Activated T-cell treated with anti-CD3 and anti-CD28 coated beads for 1 hour (primary cell): ENCODE measurements at regions not wholly inside any gene's neighbourhood (a gene's known extent, or its start where the extent isn't known, plus 50 kb on each side); places are given as distances from the start of the nearest gene placed in this dataset.

Source experiments
- DNase-seq: peaks from one replicate; pipeline ENCODE4 v3.0.0-alpha.2; 2020; ENCODE audit warnings: low read depth

DNA sequence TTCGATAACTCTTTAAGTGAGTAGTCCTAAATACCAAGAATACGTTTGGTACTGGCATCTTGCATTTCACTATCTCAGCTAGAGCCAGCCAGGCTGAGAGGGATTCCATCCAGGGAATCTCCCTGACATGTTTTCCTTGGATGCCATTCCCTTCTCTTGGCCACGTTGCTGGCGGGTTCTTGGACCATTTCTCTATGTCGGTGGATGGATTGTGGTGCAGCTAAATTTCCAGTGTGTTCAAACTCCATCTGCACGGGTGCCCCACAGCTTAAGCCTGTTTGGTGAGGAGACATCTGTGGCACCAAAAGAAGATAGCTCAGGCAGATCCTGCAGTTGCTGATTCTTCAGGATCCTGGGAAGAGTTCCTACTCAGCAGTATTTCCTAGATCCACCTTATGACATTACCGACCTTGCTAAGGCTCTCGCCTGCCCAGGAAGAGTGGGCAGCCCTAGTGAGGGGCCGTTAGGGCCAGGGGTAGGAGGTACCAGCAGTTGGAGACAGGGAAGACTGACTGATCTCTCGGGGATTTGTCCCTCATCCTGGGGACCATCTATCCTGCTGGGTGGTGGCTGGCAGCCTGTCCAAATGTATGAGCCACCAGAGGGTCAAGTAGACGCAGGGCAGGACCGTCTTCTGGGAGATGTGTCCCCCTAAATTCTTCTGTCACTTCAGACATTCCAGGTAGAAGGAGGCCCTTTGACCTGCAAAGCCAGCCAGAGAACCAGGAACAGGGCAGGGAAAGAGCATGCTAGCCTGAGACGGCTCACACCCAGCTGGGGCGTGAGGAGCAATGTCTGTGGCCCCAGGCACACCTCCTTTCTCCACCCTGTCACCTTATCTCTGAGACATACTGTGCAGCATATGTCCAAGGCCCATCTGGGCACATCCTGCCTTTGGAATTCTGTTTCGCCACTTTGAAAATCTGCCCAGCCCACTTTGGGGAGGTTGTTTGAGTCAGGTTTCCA is 72.6 kb upstream of the CAPRIN2 start:
- DNase-seq = no peak

DNA sequence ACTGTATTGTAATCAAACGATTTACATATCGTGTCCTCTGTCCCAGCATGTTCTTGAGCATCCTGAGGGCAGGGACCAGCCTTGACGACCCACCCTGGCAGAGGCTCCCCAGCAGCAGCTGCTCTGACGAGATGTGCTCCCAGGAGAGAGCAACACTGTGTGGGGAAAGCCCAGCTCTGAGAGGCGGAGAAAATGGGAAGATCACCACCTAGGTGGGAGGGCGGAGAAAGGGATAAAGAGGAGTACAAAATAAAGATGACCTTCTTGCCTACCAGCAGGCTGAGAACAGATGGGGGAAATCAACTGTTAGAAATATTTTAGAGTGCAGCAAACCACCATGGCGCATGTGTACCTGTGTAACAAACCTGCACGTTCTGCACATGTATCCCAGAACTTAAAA is 71.5 kb upstream of the CAPRIN2 start:
- DNase-seq = no peak

DNA sequence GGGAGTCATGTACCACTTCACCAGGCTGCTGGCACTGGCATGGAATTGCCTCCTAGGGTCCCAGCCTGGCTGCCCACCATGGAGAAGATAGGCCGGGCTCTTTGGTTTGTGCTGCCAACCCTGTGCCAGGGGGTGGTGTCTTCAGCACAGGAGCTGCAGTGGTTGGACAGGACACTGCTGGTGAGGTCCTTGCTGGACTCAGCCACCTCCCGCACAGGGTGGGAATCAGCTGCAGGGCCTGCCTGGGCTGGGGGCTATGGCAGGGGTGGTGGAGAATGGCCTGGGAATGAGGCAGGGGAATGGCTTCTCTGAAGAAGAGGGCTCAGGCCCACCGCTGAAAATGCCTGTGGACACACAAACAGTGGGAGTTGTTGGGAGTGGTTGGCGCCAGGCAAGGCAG is 70.6 kb upstream of the CAPRIN2 start:
- no peak for DNase-seq

- DNase-seq = no peak
These were observed 69.6 kb upstream of the CAPRIN2 start for GRCh38 chr12:30824311-30824710.

DNA sequence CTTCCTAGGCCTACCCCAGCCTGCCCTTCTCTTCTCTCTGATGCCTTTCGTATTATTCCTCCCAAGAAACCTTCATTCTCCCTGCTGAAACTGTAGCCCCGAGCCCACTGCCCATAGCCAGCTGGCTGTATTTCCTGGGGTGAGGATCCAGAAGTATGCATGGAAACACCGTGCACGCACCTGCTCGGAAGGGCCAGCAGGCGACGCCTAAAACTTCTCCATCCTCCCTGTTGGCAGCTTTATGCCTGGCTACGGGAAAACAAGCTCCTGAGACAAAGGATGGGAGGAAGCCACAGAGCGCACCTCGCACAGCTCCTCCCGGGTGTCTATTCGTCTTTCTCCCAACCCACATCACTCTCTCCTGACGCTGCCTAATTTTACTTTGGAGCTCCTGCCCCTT is 69.0 kb upstream of the CAPRIN2 start:
- DNase-seq = no peak

GRCh38 chr12:30823156-30823699 is 68.5 kb upstream of the CAPRIN2 start:
- DNase-seq = peak; percentile 6

GRCh38 chr12:30822385-30823155 is 67.8 kb upstream of the CAPRIN2 start:
- peak; percentile 10 for DNase-seq

DNA sequence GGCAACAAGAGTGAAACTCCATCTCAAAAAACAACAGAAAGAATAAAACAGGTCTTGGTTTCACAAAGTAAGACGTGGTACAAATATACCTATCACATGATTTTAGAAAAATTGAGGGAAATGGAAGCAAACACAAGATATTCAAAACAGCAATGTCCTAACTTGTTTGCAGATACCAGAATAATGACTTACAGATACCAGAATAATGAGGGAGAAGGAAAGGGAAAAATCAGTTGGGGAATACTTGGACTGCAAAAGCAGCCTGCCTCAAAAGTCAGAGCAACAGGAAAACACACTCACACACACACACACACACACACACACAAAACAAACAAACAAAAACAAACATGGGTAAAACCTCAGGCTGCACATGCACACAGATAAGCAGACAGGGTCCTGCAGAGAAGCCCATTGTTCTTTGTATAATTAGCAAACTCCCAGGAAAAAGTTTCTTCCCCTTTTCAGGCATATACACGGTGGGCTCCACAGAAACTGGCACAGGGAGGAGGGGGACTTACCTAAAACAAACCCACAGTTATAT is 65.7 kb upstream of the CAPRIN2 start:
- no peak for DNase-seq

- no peak for DNase-seq
These were observed 63.8 kb upstream of the CAPRIN2 start for GRCh38 chr12:30818562-30818961.

DNA sequence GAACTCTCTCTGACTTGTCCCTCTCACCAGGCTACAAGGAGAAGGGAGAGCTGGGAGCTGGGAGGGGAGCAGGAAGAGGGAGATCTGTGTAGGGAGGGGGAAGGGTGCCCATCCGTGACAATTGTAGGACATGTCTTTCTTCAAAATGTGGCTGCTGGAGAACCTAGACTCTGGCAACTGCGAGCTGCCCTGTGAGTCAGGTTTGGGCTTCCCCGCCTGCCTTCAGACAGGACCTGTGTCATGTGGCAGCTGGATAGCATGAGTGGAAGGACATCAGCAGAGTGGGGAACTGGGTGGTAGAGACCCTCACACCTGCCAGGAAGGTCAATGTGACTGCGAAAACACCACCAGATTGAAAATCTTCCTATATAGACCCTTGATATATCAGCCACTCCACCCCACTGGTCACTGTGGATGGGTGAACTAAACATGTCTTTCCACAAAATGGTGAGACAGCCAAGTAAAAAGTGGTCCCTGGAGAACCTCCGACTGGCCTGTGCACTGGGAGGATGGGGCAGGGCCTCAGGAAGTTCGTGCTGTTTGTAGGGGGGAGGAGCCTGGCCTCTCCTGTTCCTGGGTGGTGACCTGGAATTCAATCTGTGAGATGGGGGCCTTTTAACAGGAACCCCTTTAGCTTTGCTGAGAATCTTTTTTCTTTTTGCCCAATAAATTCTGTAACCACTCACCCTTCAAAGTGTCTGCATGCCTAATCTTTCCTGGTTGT is 62.2 kb upstream of the CAPRIN2 start:
- no peak for DNase-seq

GRCh38 chr12:30814295-30814655 is 59.5 kb upstream of the CAPRIN2 start:
- DNase-seq = no peak

DNA sequence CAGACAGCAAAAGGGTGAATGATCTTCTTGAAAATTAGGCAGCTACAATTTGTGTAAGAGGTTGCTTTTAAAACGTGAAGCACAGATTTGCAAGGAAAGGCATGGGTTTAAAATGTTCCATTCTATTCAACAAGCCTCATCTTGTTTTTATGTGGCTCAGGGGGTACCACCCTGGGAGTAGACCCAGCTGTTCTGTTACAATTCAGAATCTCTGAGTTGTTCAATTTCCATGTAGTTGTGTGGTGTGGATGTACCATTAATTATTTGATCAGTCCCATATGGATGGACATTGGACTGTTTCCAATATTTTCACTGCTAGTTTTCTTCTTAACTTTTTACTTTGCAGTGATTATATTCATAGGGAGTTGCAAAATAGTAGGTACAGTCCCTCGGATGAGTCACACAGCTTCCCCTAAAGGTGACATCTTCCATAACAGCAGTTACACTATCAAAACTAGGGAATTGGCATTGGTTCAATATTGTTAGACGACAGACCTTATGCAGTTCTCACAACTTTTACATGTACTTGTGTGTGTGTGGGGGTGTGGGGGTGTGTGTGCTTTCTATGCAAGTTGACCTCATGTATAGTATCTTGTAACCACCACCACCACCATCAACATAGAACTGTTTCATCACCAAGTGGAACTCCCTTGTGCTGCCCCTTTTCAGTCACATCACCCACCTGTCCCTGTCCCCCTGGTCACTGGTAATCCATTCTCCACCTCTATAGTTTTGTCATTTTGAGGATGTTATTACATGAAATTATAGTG is 59.0 kb upstream of the CAPRIN2 start:
- DNase-seq = no peak

DNA sequence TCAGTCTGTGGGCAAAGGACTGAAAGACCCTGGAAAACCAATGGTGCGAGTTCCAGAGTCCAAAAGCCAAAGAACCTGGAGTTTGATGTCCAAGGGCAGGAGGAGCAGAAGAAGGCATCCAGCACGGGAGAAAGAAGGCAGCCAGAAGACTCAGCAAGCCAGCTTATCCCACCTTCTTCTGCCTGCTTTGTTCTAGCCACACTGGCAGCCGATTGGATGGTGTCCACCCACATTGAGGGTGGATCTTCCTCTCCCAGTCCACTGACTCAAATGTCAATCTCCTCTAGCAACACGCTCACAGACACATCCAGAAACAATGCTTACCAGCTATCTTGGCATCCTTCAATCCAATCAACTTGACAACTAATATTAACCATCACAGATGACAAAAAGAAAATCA is 57.2 kb upstream of the CAPRIN2 start:
- DNase-seq = no peak

- DNase-seq = no peak
These were observed 56.2 kb upstream of the CAPRIN2 start for GRCh38 chr12:30810918-30811317.

- no peak for DNase-seq
These were observed 52.9 kb upstream of the CAPRIN2 start for GRCh38 chr12:30807695-30808034.

DNA sequence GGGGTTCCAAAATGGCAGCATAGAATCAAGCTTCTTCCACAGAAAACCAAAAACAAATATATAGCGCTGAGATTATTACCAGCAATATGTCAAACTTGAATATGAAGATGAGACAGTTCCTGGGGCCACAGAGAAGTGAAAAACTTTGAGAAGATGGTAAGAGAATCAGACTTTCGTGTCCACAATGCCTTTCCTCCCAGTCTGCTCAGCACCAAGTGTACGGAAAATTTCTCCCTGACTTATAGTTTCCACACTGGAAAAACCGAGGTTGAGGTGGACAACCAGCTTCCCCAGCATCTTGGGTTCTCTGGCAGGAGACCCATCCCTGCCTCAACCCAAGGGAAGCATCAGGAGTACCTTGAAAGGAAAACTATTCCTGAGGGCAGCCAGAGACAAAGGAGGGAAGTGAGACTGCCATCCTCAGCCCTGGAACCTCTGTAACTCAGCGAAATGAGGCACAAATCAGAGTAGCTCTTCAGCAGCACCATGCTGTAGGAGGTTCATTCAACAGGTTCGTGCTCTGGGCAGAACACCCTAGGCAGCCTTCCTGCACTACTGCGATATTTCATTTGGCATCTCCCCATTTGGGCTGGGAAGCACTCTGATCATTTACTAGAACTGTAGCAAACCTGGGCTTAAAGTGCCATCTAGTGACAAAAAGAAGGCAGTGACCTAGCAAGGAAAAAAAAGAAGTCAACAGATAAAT is 52.4 kb upstream of the CAPRIN2 start:
- DNase-seq = no peak

GRCh38 chr12:30805959-30806358 is 51.2 kb upstream of the CAPRIN2 start:
- no peak for DNase-seq
